Endothelial cell of umbilical vein (primary cell): ENCODE measurements at regions not wholly inside any gene's neighbourhood (a gene's known extent, or its start where the extent isn't known, plus 50 kb on each side); places are given as distances from the start of the nearest gene placed in this dataset.
"Not testable (repeated sequence)": the region's sequence is repeated elsewhere in the genome, so short reads cannot be mapped to it uniquely, and the experiment has no call there.

ENCODE experiments used
- BruUV-seq: library from RNA; stranded (reverse); fragments of 400-500 nt; replicated peaks from 2 replicates; lab custom pipeline; 2021; lab: Mats Ljungman, UMichigan
- CTCF ChIA-PET: fragments of 300-600, 350-600 bp; sonication (Branson Sonifier 250); formaldehyde crosslinking; loops from one replicate; lab custom pipeline; 2021; ENCODE audit warnings: antibody characterized with exemption, inconsistent platforms; lab: Charles Lee
- POLR2A ChIA-PET: fragments of 300-600, 350-600 bp; sonication (Branson Sonifier 250); formaldehyde crosslinking; loops from one replicate; lab custom pipeline; 2021; ENCODE audit warnings: antibody characterized with exemption, inconsistent platforms; lab: Charles Lee
- DNase-seq: peaks from one replicate; pipeline ENCODE4 v3.0.0-alpha.2; 2011; ENCODE audit warnings: low read depth, low spot score
- FAIRE-seq: peaks from 2 replicates; lab custom pipeline; 2011; peaks lifted over from hg19 to GRCh38; lab: Jason Lieb, UNC
- H2AFZ ChIP-seq: 2 replicates; pipeline ENCODE4 v1.6.0; 2012; ENCODE audit warnings: low read depth, low read length, control low read depth, inconsistent platforms
- H3K27ac ChIP-seq: 2 replicates; pipeline ENCODE4 v1.5.1; 2011; ENCODE audit warnings: low read depth, mild to moderate bottlenecking, control low read depth, low read length, moderate library complexity; ENCODE audit not compliant: insufficient read depth
- H3K27me3 ChIP-seq, 2 experiments: 2 replicates each; pipeline versions ENCODE4 v1.6.0 to v1.6.1; 2011; ENCODE audit warnings: low read length in 2 of 2, mixed read lengths in 1 of 2; ENCODE audit not compliant: control insufficient read depth in 2 of 2, insufficient read depth in 2 of 2
- H3K36me3 ChIP-seq, 2 experiments: 2 replicates in 1 of 2; 3 replicates in 1 of 2; pipeline ENCODE4 v1.5.1; 2011; ENCODE audit warnings: low read length in 2 of 2, mild to moderate bottlenecking in 1 of 2, moderate library complexity in 1 of 2; ENCODE audit not compliant: control insufficient read depth in 2 of 2, insufficient read depth in 2 of 2; ENCODE audit errors: extremely low read depth in 1 of 2
- H3K4me1 ChIP-seq: 3 replicates; pipeline ENCODE4 v1.5.1; 2011; ENCODE audit warnings: mild to moderate bottlenecking, low read length; ENCODE audit not compliant: control insufficient read depth, insufficient read depth; ENCODE audit errors: extremely low read depth
- H3K4me2 ChIP-seq: 2 replicates; pipeline ENCODE4 v1.6.1; 2011; ENCODE audit warnings: low read length, control low read depth, mixed read lengths; ENCODE audit not compliant: insufficient read depth
- H3K4me3 ChIP-seq, 3 experiments: fragments of 200-600 bp in 1 of 3; sonication (generic), shearing (Covaris generic) in 1 of 3; replicated peaks in 1 of 3; 2 replicates each; pipeline ENCODE4 v1.5.1; 2011 to 2016; ENCODE audit warnings: control low read depth in 3 of 3, low read length in 3 of 3, mild to moderate bottlenecking in 2 of 3, inconsistent platforms in 1 of 3, low read depth in 1 of 3, moderate library complexity in 1 of 3; ENCODE audit not compliant: insufficient read depth in 1 of 3
- H3K79me2 ChIP-seq: 2 replicates; pipeline ENCODE4 v1.6.0; 2012; ENCODE audit warnings: low read length, inconsistent platforms; ENCODE audit not compliant: control insufficient read depth, insufficient read depth
- H3K9ac ChIP-seq: replicated peaks from 2 replicates; pipeline ENCODE3; 2011; ENCODE audit warnings: low read length, control low read depth; ENCODE audit not compliant: insufficient read depth; ENCODE audit errors: extremely low read depth
- H3K9me1 ChIP-seq: replicated peaks from 3 replicates; pipeline ENCODE4 v1.6.0; 2011; ENCODE audit warnings: mild to moderate bottlenecking, low read length; ENCODE audit not compliant: control insufficient read depth, insufficient read depth; ENCODE audit errors: extremely low read depth
- H3K9me3 ChIP-seq: replicated peaks from 2 replicates; pipeline ENCODE4 v1.5.1; 2012; ENCODE audit warnings: low read length, inconsistent platforms; ENCODE audit not compliant: control insufficient read depth, insufficient read depth
- H4K20me1 ChIP-seq: replicated peaks from 2 replicates; pipeline ENCODE3; 2011; ENCODE audit warnings: mild to moderate bottlenecking, low read length; ENCODE audit not compliant: control insufficient read depth, insufficient read depth; ENCODE audit errors: extremely low read depth
- EZH2 ChIP-seq: IDR thresholded peaks from 2 replicates; pipeline ENCODE4 v1.6.1; 2012; ENCODE audit warnings: borderline replicate concordance, low read depth, mild to moderate bottlenecking, moderate library complexity, low read length, inconsistent platforms; ENCODE audit not compliant: severe bottlenecking
- FOS ChIP-seq: IDR thresholded peaks from 2 replicates; pipeline ENCODE4 v1.6.1; 2011; ENCODE audit warnings: mild to moderate bottlenecking, low read length, moderate library complexity, borderline replicate concordance; ENCODE audit not compliant: insufficient read depth
- GATA2 ChIP-seq: IDR thresholded peaks from 2 replicates; pipeline ENCODE4 v1.7.0; 2011; ENCODE audit warnings: low read depth, mild to moderate bottlenecking, moderate library complexity, mixed read lengths, low read length; ENCODE audit not compliant: insufficient read length, insufficient read depth
- JUN ChIP-seq: IDR thresholded peaks from 2 replicates; pipeline ENCODE4 v1.6.1; 2011; ENCODE audit warnings: borderline replicate concordance, low read depth; ENCODE audit not compliant: insufficient read length, insufficient read depth
- MYC ChIP-seq: IDR thresholded peaks from one replicate; pipeline ENCODE4 v1.6.1; 2011; ENCODE audit warnings: mild to moderate bottlenecking, low read depth, low read length
- POLR2A ChIP-seq: IDR thresholded peaks from 2 replicates; pipeline ENCODE4 v1.6.1; 2012; ENCODE audit warnings: low read depth, mild to moderate bottlenecking, control low read depth, low read length
- POLR2AphosphoS5 ChIP-seq: IDR thresholded peaks from 2 replicates; pipeline ENCODE4 v1.6.1; 2012; ENCODE audit warnings: low read depth, mild to moderate bottlenecking, control low read depth, low read length, moderate library complexity; ENCODE audit not compliant: insufficient read depth
- dilution Hi-C: fragments of 300-500 bp; cut with MboI; formaldehyde crosslinking; loops from one replicate; pipeline ENCODE4 v1.15.0; 2019; ENCODE audit warnings: low sequenced_read_pairs; ENCODE audit not compliant: extremely low pct_ligation_motif_present
- intact Hi-C: fragments of 100-400 bp; cut with micrococcal nuclease; formaldehyde crosslinking; loops from one replicate; pipeline ENCODE4 v1.10.0; 2022
- TF ChIP-seq, protein P1 (sequence below): IDR thresholded peaks from 2 replicates; pipeline ENCODE4 v1.6.1; 2011; ENCODE audit not compliant: insufficient read depth, insufficient read length
- TF ChIP-seq, protein P2 (sequence below), 2 donors: IDR thresholded peaks; 1 replicate in 1 of 2; 2 replicates in 1 of 2; pipeline ENCODE4 v1.5.1; 2011; ENCODE audit warnings: low read length in 2 of 2, mild to moderate bottlenecking in 2 of 2, moderate library complexity in 2 of 2, control low read depth in 1 of 2, inconsistent platforms in 1 of 2, low read depth in 1 of 2; ENCODE audit not compliant: insufficient read depth in 1 of 2; ENCODE audit errors: extremely low read depth in 1 of 2

DNA sequence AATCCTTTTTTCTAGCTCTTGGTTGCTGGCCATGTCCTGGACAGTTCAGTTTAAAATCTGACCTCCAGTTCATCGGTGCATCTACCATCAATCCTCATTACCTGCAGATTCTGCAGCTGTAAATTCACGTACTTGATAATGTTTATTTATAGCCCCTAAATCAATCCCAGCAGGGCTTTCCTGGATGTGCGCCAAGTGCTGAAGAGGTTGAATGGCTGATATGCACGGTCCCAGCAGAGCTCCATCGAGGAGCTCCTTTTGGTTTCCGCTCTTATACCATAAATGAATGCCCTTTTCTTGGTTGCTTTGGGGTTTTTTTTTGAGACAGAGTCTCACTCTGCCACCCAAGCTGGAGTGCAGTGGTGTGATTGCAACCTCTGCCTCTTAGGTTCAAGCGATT is 91.2 kb upstream of the CCZ1B start:
- Histone ChIP-seq H3K27me3 (no peaks in the 10 kb centered on the region), H3K4me1 (no peaks in the 10 kb centered on the region), H3K9me1 (no peaks in the 10 kb centered on the region), H3K9me3 (no peaks in the 10 kb centered on the region), H3K79me2 (no peaks in the 10 kb centered on the region), H3K36me3 (no peaks in the 10 kb centered on the region), H2AFZ (no peak overlapping the region), H3K27ac (no peak overlapping the region), H3K4me2 (no peak overlapping the region), H3K4me3 (no peak overlapping the region), H4K20me1 (no peaks in the 10 kb centered on the region), H3K9ac (no peak overlapping the region)
- no peak for FAIRE-seq
- intact Hi-C loops (no loop called here), dilution Hi-C loops (no loop called here)
- ChIA-PET POLR2A (no interaction called here), CTCF (no interaction called here)
- DNase-seq = no peak
- TF ChIP-seq POLR2A (no peak), POLR2AphosphoS5 (no peak), GATA2 (no peak), JUN (no peak), EZH2 (no peak), MYC (no peak), FOS (no peak)
- TF ChIP-seq, protein P1, sequence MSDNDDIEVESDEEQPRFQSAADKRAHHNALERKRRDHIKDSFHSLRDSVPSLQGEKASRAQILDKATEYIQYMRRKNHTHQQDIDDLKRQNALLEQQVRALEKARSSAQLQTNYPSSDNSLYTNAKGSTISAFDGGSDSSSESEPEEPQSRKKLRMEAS = no peak
- TF ChIP-seq, protein P2, sequence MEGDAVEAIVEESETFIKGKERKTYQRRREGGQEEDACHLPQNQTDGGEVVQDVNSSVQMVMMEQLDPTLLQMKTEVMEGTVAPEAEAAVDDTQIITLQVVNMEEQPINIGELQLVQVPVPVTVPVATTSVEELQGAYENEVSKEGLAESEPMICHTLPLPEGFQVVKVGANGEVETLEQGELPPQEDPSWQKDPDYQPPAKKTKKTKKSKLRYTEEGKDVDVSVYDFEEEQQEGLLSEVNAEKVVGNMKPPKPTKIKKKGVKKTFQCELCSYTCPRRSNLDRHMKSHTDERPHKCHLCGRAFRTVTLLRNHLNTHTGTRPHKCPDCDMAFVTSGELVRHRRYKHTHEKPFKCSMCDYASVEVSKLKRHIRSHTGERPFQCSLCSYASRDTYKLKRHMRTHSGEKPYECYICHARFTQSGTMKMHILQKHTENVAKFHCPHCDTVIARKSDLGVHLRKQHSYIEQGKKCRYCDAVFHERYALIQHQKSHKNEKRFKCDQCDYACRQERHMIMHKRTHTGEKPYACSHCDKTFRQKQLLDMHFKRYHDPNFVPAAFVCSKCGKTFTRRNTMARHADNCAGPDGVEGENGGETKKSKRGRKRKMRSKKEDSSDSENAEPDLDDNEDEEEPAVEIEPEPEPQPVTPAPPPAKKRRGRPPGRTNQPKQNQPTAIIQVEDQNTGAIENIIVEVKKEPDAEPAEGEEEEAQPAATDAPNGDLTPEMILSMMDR (IDR thresholded peaks at IDR 0.05; ENCODE audit: extremely low read depth in 1 of 2, insufficient read depth in 1 of 2, low read depth in 1 of 2, low read length in 2 of 2) = no peak
- BruUV-seq = no TSS peak

DNA sequence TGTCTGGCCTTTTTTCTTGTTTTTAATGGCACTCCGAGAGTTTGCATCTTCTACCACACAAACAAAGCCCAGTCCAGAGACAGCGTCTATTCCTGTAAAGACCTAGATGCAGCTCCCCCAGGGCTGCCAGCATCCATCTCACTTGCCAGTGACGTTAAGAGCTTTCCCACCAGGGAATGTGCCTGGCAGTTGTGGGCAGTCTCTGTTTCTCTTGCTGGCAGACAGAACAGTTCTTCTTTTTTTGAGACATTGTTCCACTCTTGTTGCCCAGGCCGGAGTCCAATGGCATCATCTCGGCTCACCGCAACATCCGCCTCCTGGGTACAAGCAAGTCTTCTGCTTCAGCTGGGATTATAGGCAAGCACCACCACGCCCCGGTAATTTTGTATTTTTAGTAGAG is 93.1 kb upstream of the CCZ1B start:
- H3K27ac ChIP-seq, H3K9me1 ChIP-seq, H4K20me1 ChIP-seq, POLR2A ChIA-PET, BruUV-seq, H3K9me3 ChIP-seq, CTCF ChIA-PET, H3K4me3 ChIP-seq, H3K4me2 ChIP-seq, H3K9ac ChIP-seq, intact Hi-C loops, H3K36me3 ChIP-seq, FAIRE-seq, H2AFZ ChIP-seq, H3K4me1 ChIP-seq, H3K79me2 ChIP-seq, DNase-seq, dilution Hi-C loops, H3K27me3 ChIP-seq: not testable (repeated sequence)

DNA sequence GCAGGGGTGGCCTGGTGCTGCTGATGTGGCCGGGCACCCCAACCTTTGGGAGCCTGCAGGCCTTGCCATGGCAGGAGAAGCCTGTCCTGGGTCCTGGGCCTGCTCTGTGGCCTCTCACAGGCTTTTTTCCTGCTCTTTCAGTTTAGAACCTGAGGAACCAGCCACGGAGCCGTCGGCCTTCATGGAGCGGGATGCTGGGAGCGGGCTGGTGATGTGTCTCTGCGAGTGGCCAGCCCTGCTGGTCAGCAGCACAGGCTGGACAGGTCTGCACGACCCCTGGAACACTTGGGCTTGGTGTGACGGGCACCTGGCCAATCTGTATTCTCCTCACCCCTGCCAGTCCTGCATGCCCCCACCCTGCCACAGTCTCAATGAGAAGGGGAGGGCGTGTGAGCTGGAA is 98.4 kb upstream of the CCZ1B start:
- DNase-seq, H3K27ac ChIP-seq, H3K9me3 ChIP-seq, dilution Hi-C loops, H3K4me2 ChIP-seq, H3K9me1 ChIP-seq, H3K9ac ChIP-seq, H4K20me1 ChIP-seq, H3K4me3 ChIP-seq, BruUV-seq, POLR2A ChIA-PET, H3K36me3 ChIP-seq, FAIRE-seq, H3K4me1 ChIP-seq, H2AFZ ChIP-seq, CTCF ChIA-PET, H3K27me3 ChIP-seq, intact Hi-C loops, H3K79me2 ChIP-seq: not testable (repeated sequence)
